HG02943 (cell line): ENCODE measurements at regions not wholly inside any gene's neighbourhood (a gene's known extent, or its start where the extent isn't known, plus 50 kb on each side); places are given as distances from the start of the nearest gene placed in this dataset.
"Not testable (repeated sequence)": the region's sequence is repeated elsewhere in the genome, so short reads cannot be mapped to it uniquely, and the experiment has no call there.

Source experiments
- ATAC-seq: cut with Tn5 transposase; IDR thresholded peaks from one replicate; pipeline ENCODE4 v1.9.1; 2021; ENCODE audit warnings: mild to moderate bottlenecking, low read depth, moderate library complexity; ENCODE audit not compliant: unreplicated experiment

DNA sequence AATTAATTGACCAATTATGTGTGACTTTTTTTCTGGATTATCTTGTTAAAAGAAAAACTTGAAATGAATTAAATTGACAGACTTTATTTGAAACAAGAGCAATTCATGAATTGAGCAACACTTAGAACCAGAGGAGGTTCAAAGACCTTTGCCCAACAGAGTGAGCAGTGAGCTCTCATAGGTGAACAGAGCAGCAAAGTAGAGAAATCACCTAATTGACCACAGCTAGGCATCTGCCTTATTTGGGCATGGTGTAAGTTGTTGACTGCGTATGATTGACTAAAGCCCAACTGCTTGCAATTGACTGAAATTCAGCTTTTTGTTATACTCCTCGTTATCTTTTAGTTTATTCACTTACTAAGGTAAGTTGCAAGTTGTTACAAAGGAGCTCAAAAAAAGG lies 1216.0 kb upstream of the ALCAM start:
- ATAC-seq: no peak

DNA sequence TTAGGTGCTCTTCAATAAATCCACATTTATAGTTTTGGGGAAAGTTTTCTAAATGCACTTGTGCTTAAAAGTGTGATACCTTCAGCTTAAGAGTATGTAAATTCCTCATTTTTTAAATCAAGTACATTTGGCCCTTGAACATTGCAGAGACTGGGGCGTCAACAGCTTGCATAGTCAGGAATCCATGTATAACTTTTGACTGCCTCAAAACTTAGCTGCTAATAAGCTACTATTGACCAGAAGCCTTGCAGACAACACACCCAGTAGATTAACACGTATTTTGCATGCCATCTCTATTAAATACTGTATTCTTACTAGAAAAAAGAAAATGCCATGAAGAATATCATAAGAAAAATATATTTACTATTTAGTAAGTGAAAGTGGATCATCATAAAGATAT lies 1211.8 kb upstream of the ALCAM start:
- ATAC-seq: no peak

DNA sequence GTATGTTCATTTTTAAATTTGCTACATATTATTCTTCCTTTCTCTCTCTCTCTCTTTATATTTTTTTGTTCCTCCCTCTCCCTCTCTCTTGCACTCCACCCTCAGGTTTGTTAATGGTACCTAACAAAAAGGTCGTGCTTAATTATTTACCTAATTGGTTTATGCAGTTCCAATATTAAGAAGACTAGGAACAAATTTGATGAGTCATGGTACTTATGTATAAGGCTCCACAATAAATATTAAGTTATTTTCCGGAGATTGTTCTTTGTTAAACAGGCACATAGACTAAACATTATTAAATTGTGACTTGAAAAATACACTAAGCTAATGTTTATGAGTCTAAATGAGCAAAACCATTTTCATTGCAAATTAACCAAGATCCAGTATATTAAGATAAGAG lies 1200.8 kb upstream of the ALCAM start:
- no peak for ATAC-seq

DNA sequence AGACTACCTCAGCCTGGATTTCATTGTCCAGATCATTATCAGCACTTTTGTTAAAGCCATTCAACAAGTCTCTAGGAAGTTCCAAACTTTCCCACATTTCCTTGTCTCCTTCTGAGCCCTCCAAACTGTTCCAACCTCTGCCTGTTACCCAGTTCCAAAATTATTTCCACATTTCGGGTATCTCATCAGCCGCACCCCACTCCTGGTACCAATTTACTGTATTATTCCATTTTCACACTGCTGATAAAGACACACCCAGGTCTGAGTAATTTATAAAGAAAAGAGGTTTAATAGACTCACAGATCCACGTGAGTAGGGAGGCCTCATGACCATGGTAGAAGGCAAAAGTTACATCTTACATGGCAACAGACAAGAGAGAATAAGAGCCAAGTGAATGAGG lies 1198.3 kb upstream of the ALCAM start:
- ATAC-seq: no peak

DNA sequence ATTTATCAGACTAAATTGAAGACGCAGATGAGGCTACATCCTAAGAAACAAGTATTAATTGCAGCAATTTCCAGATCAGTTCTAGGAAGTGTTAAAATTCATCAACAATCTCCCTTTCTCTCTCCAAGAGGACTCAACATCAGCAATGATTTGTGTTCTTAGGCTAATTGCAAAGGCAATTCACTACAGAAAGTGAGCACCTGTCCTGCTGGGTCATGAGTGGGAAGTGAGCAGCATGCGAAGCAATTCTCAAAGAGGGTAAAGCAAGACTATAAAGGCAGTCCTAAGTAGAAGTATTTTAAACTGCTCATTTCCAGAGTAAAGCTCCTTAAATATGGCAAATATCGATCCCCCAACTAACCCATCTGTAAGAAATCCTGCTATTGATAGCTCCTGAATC lies 1191.0 kb upstream of the ALCAM start:
- no peak for ATAC-seq

DNA sequence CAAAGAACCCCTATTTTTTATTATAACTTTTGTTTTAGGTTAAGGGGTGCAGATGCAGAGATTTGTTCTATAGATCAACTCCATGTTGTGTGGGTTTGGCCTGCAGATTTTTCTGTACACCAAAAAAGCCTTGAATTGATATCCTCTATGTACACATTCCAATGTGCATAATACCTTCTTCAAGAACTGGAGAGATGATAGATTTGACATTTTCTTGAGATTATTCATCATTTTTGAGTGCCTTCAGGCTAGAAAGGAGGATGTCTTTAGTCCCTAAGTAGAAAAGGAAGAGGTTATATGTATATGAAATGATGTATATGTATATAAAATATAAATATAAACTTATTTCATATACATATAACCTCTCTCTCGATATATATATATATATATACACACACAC lies 1190.0 kb upstream of the ALCAM start:
- no peak for ATAC-seq

DNA sequence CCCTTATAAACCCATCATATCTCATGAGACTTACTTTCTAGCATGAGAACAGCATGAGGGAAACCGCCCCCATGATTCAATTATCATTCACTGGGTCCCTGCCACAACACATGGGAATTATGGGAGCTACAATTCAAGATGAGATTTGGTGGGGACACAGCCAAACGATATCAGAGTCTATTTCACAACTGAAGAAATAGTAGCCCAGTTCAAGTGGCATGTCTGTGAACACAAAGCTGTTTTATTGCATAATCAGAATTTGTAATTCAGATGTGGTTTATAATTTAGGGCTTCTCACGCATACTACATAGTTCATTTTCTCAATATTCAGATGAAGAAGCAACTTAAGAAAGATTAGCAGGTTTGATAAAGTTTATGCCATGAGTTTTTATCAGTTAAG lies 1188.0 kb upstream of the ALCAM start:
- ATAC-seq: no peak

DNA sequence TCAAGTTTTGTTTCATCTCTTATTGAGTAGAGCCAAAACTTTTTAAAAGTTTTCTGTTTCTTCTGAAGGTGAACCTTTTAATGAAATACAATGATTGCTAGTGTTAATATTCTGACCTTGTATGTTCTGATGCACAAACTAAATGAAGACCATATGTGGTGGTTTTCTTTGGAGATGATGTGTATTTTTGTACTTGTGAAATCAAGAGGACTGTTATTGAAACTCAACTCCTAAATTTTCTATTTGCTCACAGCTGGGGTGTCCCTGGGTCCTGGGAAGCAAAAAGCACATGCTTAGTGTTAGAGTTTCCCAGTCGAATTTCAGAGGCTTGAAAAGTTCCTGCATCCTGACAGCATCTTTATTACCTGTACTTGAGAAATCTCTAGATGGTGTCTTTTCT lies 1185.8 kb upstream of the ALCAM start:
- no peak for ATAC-seq

DNA sequence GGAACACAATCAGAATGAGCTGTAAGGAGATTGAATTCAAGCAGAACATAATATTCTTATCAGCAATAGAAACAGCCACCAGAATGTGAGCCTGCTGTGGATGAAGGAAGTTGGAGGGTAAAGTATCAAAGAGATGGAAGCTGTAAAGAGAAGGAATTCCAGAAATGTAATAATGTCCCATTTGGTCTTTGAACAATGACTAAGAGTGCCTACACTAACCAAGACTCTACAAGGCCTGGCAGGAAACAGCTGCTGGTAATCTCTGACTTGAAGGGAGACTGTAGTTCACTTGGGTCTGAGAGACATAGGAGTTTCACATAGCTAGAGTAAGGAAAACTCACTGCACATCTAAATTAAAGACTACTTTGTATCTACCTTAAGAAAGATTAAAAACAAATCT lies 1176.0 kb upstream of the ALCAM start:
- no peak for ATAC-seq

DNA sequence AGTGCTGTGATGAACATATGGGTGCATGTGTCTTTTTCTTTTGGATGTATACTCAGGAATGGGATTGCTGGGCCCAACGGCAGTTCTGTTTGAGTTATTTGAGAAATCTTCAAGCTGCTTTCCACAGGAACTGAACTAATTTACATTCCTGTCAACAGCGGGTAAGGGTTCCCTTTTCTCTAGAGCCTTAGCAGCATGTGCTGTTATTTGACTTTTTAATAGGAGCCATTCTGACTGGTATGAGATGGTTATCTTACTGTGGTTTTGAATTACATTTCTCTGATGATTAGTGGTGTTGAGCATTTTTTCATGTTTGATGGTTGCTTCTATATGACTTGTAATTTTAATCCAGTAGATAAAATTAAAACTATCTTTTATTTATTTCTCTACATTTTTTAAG lies 1168.6 kb upstream of the ALCAM start:
- ATAC-seq: no peak

DNA sequence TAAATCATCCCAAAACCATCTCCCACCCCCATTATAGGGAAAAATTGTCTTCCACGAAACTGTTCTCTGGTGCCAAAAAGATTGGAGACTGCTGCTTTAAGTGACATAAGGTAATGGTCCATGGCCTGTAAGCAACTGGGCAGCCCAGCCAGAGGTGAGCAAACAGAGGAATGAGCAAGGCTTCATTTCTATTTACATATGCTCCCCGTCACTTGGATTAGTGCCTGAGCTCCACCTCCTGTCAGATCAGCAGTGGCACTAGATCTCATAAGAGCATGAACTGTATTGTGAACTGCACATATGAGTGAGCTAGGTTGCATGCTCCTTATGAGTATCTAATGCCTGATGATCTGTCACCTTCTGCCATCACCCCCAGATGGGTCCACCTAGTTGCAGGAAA lies 1159.8 kb upstream of the ALCAM start:
- ATAC-seq: no peak

DNA sequence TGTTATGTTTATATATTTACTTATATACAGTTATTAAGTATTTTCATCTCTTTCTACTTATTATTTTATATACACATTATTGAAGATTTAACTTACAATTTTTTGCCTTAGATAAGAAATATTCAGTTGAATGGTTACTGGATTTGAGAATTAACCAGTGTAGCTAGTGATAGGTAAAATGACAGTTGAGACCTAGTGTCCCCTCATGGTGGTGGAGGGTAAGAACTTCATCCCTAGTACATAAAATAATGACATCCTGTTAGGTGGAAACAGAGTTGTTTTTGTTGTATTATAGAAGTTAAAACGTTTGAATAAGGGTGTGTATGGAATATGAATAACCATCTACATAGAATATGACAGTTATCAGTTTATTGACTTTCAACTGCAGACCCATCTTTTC lies 1152.4 kb upstream of the ALCAM start:
- ATAC-seq: no peak

DNA sequence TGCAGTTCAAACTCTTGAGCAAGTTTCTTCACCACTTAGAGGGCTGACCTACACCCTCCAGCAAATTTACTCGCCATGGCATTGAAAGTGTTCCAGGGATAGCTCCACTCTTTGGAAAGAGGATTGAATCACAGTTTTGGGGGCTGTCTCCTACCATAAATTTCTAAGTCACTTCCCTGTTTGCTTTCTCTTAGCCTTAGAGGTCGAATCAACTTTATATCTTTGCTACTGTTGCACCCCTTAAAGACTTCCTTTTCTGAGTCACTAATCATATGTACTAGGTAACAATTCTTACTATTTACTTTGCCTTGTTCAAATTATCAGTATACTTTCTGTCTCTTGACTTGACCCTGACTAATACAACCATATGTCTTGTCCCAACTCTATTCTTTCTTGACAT lies 1151.8 kb upstream of the ALCAM start:
- no peak for ATAC-seq

DNA sequence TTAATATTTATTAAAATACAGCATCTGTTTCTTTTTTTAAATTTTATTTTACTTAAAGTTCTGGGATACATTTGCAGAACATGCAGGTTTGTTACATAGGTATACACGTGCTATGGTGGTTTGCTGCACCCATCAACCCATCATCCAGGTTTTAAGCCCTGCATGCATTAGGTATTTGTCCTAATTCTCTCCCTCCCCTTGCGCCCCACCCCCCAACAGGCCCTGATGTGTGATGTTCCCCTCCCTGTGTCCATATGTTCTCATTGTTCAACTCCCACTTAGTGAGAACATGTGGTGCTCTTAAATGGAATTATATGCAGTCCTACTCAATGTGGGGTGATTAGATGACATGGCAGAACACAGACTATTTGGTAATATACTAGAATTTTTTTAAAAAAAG lies 1147.7 kb upstream of the ALCAM start:
- not testable (repeated sequence) for ATAC-seq

DNA sequence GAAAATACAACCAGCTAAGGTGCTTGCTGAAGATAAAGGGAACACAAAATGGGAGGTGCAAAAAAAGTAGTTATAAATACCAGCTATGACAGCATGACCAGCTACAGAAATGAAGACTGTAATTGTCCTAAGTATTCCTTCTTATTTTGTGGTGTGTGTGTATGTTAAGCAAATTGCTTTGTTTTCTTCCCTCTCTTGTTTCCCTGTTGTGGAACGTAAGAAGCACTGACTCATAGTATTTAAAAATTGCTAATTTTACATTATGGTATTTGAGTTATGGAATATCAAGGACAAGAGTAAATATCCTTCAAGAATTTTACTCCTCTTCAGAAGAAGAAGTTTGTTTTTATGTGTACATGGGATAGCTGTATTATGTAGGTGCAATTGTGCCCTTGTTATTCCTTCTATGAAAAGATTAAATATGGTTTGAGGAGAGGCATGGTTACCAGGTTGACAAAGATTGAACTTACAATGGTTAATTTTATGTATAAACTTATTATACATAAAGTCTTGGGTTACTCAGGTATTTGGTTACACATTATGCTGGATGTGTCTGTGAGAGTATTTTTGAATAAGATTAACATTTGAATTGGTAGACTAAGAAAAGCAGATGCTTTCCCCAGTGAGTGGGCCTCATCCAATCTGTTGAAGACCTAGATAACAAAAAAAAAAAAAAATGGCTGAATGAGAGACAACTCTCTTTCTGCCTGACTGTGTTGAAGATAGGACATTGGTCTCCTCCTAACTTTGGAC lies 1132.1 kb upstream of the ALCAM start:
- no peak for ATAC-seq

DNA sequence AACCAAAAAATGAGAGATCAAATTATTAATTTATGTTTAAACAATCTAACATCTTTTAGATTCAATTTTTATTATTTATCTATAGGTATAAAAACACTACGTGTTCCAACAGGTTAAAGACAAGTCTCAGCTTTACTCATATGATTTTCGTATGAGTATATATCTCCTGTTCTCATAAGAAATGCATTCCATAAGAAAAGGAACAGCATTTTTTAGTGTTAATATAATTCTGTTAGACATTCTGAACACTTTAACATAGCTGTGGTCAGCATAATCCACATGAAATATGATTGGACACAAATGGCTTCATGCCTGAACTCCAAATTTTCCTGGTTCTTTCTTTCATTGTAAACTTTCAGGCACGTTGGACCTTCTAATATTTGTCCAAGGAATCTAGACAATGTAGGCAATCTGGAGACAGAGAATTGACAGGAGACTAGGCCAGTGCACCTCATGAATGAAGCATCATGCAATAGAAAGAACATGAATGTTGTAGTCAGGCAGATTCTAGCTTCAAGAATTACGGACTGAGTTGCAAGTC lies 1122.0 kb upstream of the ALCAM start:
- ATAC-seq: no peak

DNA sequence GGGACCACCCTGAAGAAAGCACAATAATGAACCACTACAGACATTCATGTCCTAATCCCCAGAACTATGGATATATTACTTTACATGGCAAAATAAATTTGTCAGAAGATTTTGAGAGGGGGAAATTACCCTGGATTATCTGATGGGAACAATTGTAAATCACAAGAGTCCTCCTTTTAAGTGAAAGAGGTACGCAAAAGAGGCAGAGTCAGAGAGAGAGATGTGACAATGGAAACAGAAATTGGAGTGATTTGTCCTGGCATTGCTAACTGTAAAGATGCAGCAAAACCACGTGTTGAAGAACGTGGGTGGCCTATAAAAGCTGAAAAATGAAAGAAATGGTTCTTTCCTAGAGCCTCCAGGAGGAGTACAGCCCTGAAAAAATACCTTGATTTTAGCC lies 1121.4 kb upstream of the ALCAM start:
- no peak for ATAC-seq

DNA sequence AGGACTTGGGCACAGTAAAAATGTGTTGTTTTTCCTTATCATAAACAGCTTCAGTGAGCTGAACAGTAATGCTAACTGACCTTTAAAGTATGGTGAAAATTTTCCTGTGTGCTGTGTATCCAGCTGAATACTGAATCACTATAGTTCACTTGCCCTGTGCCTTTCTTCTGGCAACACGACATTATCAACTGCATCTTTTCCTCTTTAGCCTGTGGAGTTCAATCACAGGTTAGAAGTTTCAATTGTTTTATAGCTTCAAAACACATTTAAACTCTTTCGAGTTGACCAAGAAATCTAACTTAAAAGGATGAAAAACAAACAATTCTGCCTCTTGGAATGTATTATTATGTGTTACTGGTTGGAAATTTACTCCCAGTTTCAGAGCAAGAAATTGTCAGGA lies 1120.7 kb upstream of the ALCAM start:
- ATAC-seq: no peak

DNA sequence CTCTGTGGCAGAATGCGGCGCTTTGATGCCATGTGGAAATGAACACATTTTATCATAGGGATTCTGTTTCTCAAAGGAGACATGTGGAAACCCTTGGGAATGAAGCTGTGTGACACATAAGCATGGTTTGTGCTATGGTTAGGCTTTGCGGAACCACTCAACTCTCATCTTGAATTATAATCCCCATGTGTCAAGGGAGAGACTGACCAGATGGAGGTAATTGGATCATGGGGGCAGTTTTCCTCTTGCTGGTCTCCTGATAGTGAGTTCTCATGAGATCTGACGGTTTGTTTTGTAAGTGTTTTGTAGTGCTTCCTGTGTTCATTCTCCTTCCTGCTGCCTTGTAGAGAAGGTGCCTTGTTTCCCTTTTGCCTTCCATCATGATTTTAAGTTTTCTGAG lies 1109.2 kb upstream of the ALCAM start:
- no peak for ATAC-seq

DNA sequence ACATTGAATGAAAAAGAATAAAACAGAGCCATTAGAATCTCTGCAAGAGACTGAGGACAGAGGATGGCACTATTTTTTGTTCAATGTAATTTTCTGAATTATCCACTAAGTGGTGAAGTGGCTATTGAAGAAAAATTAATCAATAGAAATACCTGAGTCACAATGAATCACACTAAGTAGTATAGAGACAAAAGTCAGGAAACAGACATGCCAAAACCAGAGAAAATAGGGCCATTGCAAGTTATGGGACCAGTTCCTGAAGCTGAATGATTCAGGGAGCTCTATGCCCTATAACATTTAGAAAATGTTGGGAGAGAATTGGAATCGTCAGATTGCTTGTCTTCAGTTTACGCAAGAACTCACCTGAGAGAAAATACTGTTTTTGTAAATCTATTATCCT lies 1103.2 kb upstream of the ALCAM start:
- no peak for ATAC-seq

DNA sequence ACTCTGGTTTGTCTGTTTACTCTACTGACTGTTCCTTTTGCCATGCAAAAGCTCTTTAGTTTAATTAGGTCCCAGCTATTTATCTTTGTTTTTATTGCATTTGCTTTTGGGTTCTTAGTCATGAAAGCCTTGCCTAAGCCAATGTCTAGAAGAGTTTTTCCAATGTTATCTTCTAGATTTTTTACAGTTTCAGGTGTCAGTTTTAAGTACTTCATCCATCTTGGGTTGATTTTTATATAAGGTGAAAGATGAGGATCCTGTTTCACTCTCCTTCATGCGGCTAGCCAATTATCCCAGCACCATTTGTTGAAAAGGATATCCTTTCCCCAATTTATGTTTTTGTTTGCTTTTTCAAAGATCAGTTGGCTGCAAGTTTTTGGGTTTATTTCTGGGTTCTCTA lies 1100.5 kb upstream of the ALCAM start:
- not testable (repeated sequence) for ATAC-seq

DNA sequence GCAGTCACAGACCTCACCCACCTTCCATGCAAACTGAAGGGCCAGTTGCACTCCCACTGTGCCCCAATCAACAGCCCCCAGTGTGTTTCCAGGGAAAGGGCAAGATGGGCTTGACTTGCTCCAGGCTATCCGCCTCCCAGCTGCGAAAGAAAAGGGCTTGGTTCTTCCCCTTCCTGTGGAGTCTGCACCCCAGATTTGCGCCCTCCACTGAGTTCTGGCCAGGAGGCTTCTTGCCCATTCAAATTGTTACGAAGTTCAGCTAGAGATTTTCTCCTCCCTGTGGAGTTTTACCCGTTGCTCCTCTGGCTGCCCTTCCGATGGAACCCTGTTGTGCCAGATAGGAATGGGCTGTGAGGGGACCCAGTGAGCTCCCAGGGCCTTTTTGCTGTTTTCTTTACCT lies 1096.9 kb upstream of the ALCAM start:
- no peak for ATAC-seq
